WTC11 (cell line): ENCODE measurements at regions not wholly inside any gene's neighbourhood (a gene's known extent, or its start where the extent isn't known, plus 50 kb on each side); places are given as distances from the start of the nearest gene placed in this dataset.

Source experiments
- ATAC-seq: fragments of 200-7000 bp; cut with Tn5 transposase; 2 replicates; pipeline ENCODE4 v1.10.0; 2021; ENCODE audit warnings: mild to moderate bottlenecking, moderate library complexity
- CTCF ChIA-PET: fragments of 300-600 bp; sonication (Branson Sonifier 250); formaldehyde crosslinking; loops from one replicate; lab custom pipeline; 2021; ENCODE audit warnings: antibody characterized with exemption; lab: Charles Lee
- POLR2A ChIA-PET: fragments of 350-600 bp; sonication (Branson Sonifier 250); formaldehyde crosslinking; loops from one replicate; lab custom pipeline; 2021; ENCODE audit warnings: antibody characterized with exemption; lab: Charles Lee
- DNase-seq: peaks from one replicate; pipeline ENCODE4 v3.0.0; 2021; ENCODE audit warnings: low spot score
- H3K27ac Mint-ChIP-seq: 2 replicates; pipeline ENCODE4 v1.8.0; 2021; ENCODE audit warnings: mixed read lengths
- H3K27me3 Mint-ChIP-seq: 2 replicates; pipeline ENCODE4 v1.8.0; 2021; ENCODE audit warnings: low read depth, mild to moderate bottlenecking, moderate library complexity, mixed read lengths
- H3K36me3 Mint-ChIP-seq: 2 replicates; pipeline ENCODE4 v1.8.0; 2021; ENCODE audit warnings: mixed read lengths
- H3K4me1 Mint-ChIP-seq: 2 replicates; pipeline ENCODE4 v1.8.0; 2022; ENCODE audit warnings: mixed read lengths
- H3K4me3 Mint-ChIP-seq: 2 replicates; pipeline ENCODE4 v1.8.0; 2021; ENCODE audit warnings: mild to moderate bottlenecking, moderate library complexity, mixed read lengths
- H3K9me3 Mint-ChIP-seq: 2 replicates; pipeline ENCODE4 v1.8.0; 2021; ENCODE audit warnings: mixed read lengths
- AR ChIP-seq: fragments of 250-450 bp; sonication (Bioruptor Pico); IDR thresholded peaks from 2 replicates; pipeline ENCODE4 v1.9.0; 2021; ENCODE audit warnings: mild to moderate bottlenecking
- ATF3 ChIP-seq: sonication (generic); formaldehyde crosslinking; conservative IDR thresholded peaks from 2 replicates; pipeline ENCODE4 v1.8.1; 2022; ENCODE audit warnings: mild to moderate bottlenecking, missing genetic modification reagents
- CREB1 ChIP-seq: sonication (generic); formaldehyde crosslinking; IDR thresholded peaks from 2 replicates; pipeline ENCODE4 v1.8.0; 2023; ENCODE audit warnings: mild to moderate bottlenecking, missing genetic modification reagents
- HMGA2 ChIP-seq: fragments of 250-450 bp; sonication (Bioruptor Pico); IDR thresholded peaks from 2 replicates; pipeline ENCODE4 v1.4.0; 2021; ENCODE audit warnings: mild to moderate bottlenecking, moderate library complexity
- HMGXB4 ChIP-seq: sonication (generic); formaldehyde crosslinking; IDR thresholded peaks from 2 replicates; pipeline ENCODE4 v1.8.1; 2023; ENCODE audit warnings: mild to moderate bottlenecking, moderate library complexity, missing genetic modification reagents
- KAT7 ChIP-seq: sonication (generic); formaldehyde crosslinking; IDR thresholded peaks from 2 replicates; pipeline ENCODE4 v1.8.1; 2023; ENCODE audit warnings: missing genetic modification reagents, mild to moderate bottlenecking, borderline replicate concordance
- PRDM15 ChIP-seq: sonication (generic); formaldehyde crosslinking; IDR thresholded peaks from 2 replicates; pipeline ENCODE4 v1.8.0; 2022; ENCODE audit warnings: missing genetic modification reagents
- RORB ChIP-seq: fragments of 250-450 bp; sonication (Bioruptor Pico); IDR thresholded peaks from 2 replicates; pipeline ENCODE4 v1.9.0; 2021; ENCODE audit warnings: mild to moderate bottlenecking
- TEAD1 ChIP-seq: sonication (generic); formaldehyde crosslinking; IDR thresholded peaks from 2 replicates; pipeline ENCODE4 v1.8.0; 2022; ENCODE audit warnings: mild to moderate bottlenecking, missing genetic modification reagents
- USF1 ChIP-seq: sonication (generic); formaldehyde crosslinking; IDR thresholded peaks from 2 replicates; pipeline ENCODE4 v1.8.0; 2022; ENCODE audit warnings: mild to moderate bottlenecking, missing genetic modification reagents
- USF2 ChIP-seq: sonication (generic); formaldehyde crosslinking; IDR thresholded peaks from 2 replicates; pipeline ENCODE4 v1.8.1; 2023; ENCODE audit warnings: mild to moderate bottlenecking, missing genetic modification reagents, moderate library complexity
- ZNF138 ChIP-seq: sonication (generic); formaldehyde crosslinking; conservative IDR thresholded peaks from 2 replicates; pipeline ENCODE4 v1.8.1; 2022; ENCODE audit warnings: mild to moderate bottlenecking, moderate library complexity, missing genetic modification reagents
- ZNF512 ChIP-seq: sonication (generic); formaldehyde crosslinking; IDR thresholded peaks from 2 replicates; pipeline ENCODE4 v1.8.1; 2022; ENCODE audit warnings: missing genetic modification reagents, borderline replicate concordance
- ZNF532 ChIP-seq: fragments of 250-450 bp; sonication (Bioruptor Pico); IDR thresholded peaks from 2 replicates; pipeline ENCODE4 v1.9.0; 2021; ENCODE audit warnings: mild to moderate bottlenecking, borderline replicate concordance

- no peaks in the 10 kb centered on the region for H3K36me3 Mint-ChIP-seq
- no peaks in the 10 kb centered on the region for H3K9me3 Mint-ChIP-seq
- peak overlapping the region; percentile 63 for H3K4me3 Mint-ChIP-seq
- peaks cover 6% of the 10 kb centered on the region for H3K4me1 Mint-ChIP-seq
- H3K27me3 Mint-ChIP-seq = no peaks in the 10 kb centered on the region
- peak overlapping the region; percentile 2; the same call in 1 of the 2 replicates for H3K27ac Mint-ChIP-seq
- POLR2A ChIA-PET = interaction anchor here (0.6 kb wide), 1 partner anchor 111 kb away, joined by 3 read pairs; no protein-coding TSS in a partner anchor
- CTCF ChIA-PET = interaction anchor here (0.9 to 1.7 kb wide), 3 partner anchors 14 to 181 kb away, joined by 3 to 14 read pairs (median 3); no protein-coding TSS in a partner anchor
- ATAC-seq (peak; percentile 90), DNase-seq (peak; percentile 56)
- TF ChIP-seq TEAD1 (CRISPR knock-in tag) = no peak
- TF ChIP-seq USF1 = 0 out of 2 replicates have a peak, but pooled peaks have one; percentile 33
- no peak for TF ChIP-seq PRDM15
- peak; percentile 67 for TF ChIP-seq USF2 (CRISPR knock-in tag)
- no peak for TF ChIP-seq CREB1 (CRISPR knock-in tag)
- no peak for TF ChIP-seq ZNF138 (CRISPR knock-in tag)
- TF ChIP-seq AR (CRISPR knock-in tag) = no peak
- TF ChIP-seq RORB (CRISPR knock-in tag) = no peak
- TF ChIP-seq HMGA2 = no peak
Measured at GRCh38 chr6:78629154-78629721, 238.1 kb upstream of the IRAK1BP1 start.

GRCh38 chr6:78629836-78630235 lies 237.5 kb upstream of the IRAK1BP1 start:
- ATAC-seq (peak; percentile 13; the same call in 1 of the 2 replicates), DNase-seq (no peak)
- ChIA-PET POLR2A (interaction anchor here (0.6 kb wide), 1 partner anchor 111 kb away, joined by 3 read pairs; no protein-coding TSS in a partner anchor), CTCF (interaction anchor here (1.4 to 1.7 kb wide), 2 partner anchors 13 to 180 kb away, joined by 3 to 14 read pairs; no protein-coding TSS in a partner anchor)
- Mint-ChIP-seq H3K27ac (no peak overlapping the region), H3K4me3 (peak overlapping the region; percentile 63), H3K36me3 (no peaks in the 10 kb centered on the region), H3K4me1 (peaks cover 6% of the 10 kb centered on the region), H3K27me3 (no peaks in the 10 kb centered on the region), H3K9me3 (no peaks in the 10 kb centered on the region)
- TF ChIP-seq ZNF512 (CRISPR knock-in tag) (no peak), ATF3 (CRISPR knock-in tag) (no peak), ZNF532 (CRISPR knock-in tag) (no peak), HMGXB4 (no peak), KAT7 (CRISPR knock-in tag) (no peak)
